ENCODE measurements at regions not wholly inside any gene's neighbourhood (a gene's known extent, or its start where the extent isn't known, plus 50 kb on each side); places are given as distances from the start of the nearest gene placed in this dataset.

GRCh38 chr18:51653507-51654213, 456.2 kb upstream of the MEX3C start:
- DNase-seq (ENCODE audit: low spot score) (no peak), ATAC-seq (no peak), FAIRE-seq (no peak)
- no peak overlapping the region for H3K4me2 ChIP-seq (ENCODE audit: low read depth, low read length)
- H3K4me3 ChIP-seq (replicated peaks in 1 of 3; ENCODE audit: insufficient read depth in 1 of 3, low read depth in 2 of 3, low read length in 3 of 3) = no peak overlapping the region
- H4K20me1 ChIP-seq (ENCODE audit: insufficient read depth, low read length) = no peaks in the 10 kb centered on the region
- H3K27ac ChIP-seq (ENCODE audit: extremely low read length, insufficient read depth, low read length) = no peak overlapping the region
- no peak for TF ChIP-seq ZFP82 (CRISPR knock-in tag; IDR thresholded peaks at IDR 0.05; ENCODE audit: borderline replicate concordance)
- peak; percentile 38; the same call in 1 of the 2 replicates for TF ChIP-seq ZNF768 (CRISPR knock-in tag; IDR thresholded peaks at IDR 0.05)
- TF ChIP-seq ZNF382 (CRISPR knock-in tag; IDR thresholded peaks at IDR 0.05; ENCODE audit: borderline replicate concordance) = no peak
- H3K79me2 ChIP-seq (ENCODE audit: insufficient read depth, low read length) = no peaks in the 10 kb centered on the region
- H3K36me3 ChIP-seq (replicated peaks in 1 of 2; ENCODE audit: control insufficient read depth in 1 of 2, insufficient read depth in 2 of 2, low read length in 2 of 2) = no peaks in the 10 kb centered on the region
- 30% methylated on average over 3 of the region's 3 CpGs for WGBS (ENCODE audit: low lambda C conversion rate)
- H3K27me3 ChIP-seq (ENCODE audit: control insufficient read depth in 1 of 2, insufficient read depth in 2 of 2, low read length in 2 of 2) = no peaks in the 10 kb centered on the region
- ChIA-PET POLR2A (no interaction called here), CTCF (ENCODE audit: low intra/inter-chr PET ratio, low total read pairs) (no interaction called here)
- no peak overlapping the region for H3K9ac ChIP-seq (ENCODE audit: insufficient read depth, low read depth, low read length)
- intact Hi-C loops (cut with micrococcal nuclease; ENCODE audit: unreplicated experiment) (no loop called here), in situ Hi-C loops (cut with HindIII; ENCODE audit: extremely low pct_ligation_motif_present, low pct_unique_long_range_greater_than_20kb) (loop anchor here (25.0 kb wide), 2 partner anchors 109 to 541 kb away; no protein-coding TSS in a partner anchor)
- no peak overlapping the region for H2AFZ ChIP-seq (ENCODE audit: low read length)
- no TSS peak for BruUV-seq (replicated peaks)
- no peaks in the 10 kb centered on the region for H3K4me1 ChIP-seq (ENCODE audit: insufficient read depth, low read length)
- H3K9me3 ChIP-seq (ENCODE audit: low read length) = no peaks in the 10 kb centered on the region

DNA sequence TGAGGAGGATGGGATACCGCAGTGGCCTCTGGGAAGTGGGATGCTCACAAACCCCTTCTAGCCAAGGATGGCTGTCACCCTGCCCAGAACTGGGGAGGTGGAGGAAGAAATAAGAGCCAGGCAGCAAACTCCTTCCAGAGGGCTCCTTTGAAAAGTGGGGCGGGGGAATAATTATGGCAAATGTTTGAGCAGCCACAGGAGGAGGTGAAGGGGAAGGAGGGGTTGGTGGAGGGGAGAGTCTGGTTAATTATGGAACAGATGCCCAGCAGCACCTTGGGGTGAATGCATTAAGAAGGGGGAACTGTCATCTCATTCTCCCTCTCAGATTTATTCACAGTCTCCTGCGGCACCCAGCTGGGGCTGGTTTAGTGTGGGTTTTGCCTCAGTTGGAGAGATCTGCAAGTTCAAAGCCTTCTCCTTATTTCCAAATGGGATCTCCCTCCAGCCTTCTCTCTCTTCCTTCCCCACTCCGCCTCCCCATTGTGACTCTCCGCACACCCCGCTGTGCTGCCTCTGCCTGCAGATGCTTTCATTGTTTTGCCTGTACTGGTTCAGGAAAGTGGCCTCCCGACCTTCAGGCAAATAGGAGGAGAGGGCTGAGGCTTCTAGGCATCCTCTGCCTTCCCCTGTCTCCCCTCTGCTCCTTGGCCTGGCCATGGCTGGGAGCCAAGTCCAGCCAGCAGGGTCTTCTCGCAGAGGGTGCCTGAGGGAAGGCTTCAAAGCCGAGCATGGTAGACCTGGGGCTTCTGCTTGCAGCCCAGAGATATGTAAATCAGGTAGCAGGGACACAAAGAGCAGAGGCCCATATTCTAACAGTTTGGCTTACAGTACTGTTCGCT, 457.2 kb upstream of the MEX3C start:
- Histone ChIP-seq H3K27me3 (ENCODE audit: control insufficient read depth in 1 of 2, insufficient read depth in 2 of 2, low read length in 2 of 2) (no peaks in the 10 kb centered on the region; a peak in 1 of 5 replicates), H3K4me2 (ENCODE audit: low read depth, low read length) (no peak overlapping the region), H3K4me3 (replicated peaks in 1 of 3; ENCODE audit: insufficient read depth in 1 of 3, low read depth in 2 of 3, low read length in 3 of 3) (no peak overlapping the region), H3K36me3 (replicated peaks in 1 of 2; ENCODE audit: control insufficient read depth in 1 of 2, insufficient read depth in 2 of 2, low read length in 2 of 2) (no peaks in the 10 kb centered on the region), H2AFZ (ENCODE audit: low read length) (no peak overlapping the region), H3K27ac (ENCODE audit: extremely low read length, insufficient read depth, low read length) (no peak overlapping the region), H3K79me2 (ENCODE audit: insufficient read depth, low read length) (no peaks in the 10 kb centered on the region), H4K20me1 (ENCODE audit: insufficient read depth, low read length) (no peaks in the 10 kb centered on the region), H3K4me1 (ENCODE audit: insufficient read depth, low read length) (no peaks in the 10 kb centered on the region), H3K9me3 (ENCODE audit: low read length) (no peaks in the 10 kb centered on the region), H3K9ac (ENCODE audit: insufficient read depth, low read depth, low read length) (no peak overlapping the region)
- in situ Hi-C loops (cut with HindIII; ENCODE audit: extremely low pct_ligation_motif_present, low pct_unique_long_range_greater_than_20kb) = loop anchor here (25.0 kb wide), 2 partner anchors 108 to 542 kb away; no protein-coding TSS in a partner anchor
- no TSS peak for BruUV-seq (replicated peaks)
- no peak for FAIRE-seq
- no peak for DNase-seq (ENCODE audit: low spot score)
- no peak for ATAC-seq
- CTCF ChIA-PET (ENCODE audit: low intra/inter-chr PET ratio, low total read pairs) = no interaction called here
- POLR2A ChIA-PET = no interaction called here
- intact Hi-C loops (cut with micrococcal nuclease; ENCODE audit: unreplicated experiment) = no loop called here
- 34% methylated on average over 10 of the region's 10 CpGs for WGBS (ENCODE audit: low lambda C conversion rate)
- TF ChIP-seq, protein P1, sequence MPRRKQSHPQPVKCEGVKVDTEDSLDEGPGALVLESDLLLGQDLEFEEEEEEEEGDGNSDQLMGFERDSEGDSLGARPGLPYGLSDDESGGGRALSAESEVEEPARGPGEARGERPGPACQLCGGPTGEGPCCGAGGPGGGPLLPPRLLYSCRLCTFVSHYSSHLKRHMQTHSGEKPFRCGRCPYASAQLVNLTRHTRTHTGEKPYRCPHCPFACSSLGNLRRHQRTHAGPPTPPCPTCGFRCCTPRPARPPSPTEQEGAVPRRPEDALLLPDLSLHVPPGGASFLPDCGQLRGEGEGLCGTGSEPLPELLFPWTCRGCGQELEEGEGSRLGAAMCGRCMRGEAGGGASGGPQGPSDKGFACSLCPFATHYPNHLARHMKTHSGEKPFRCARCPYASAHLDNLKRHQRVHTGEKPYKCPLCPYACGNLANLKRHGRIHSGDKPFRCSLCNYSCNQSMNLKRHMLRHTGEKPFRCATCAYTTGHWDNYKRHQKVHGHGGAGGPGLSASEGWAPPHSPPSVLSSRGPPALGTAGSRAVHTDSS (CRISPR knock-in tag; conservative IDR thresholded peaks at IDR 0.05) = no peak
- TF ChIP-seq ZNF780A (CRISPR knock-in tag; IDR thresholded peaks at IDR 0.05) = no peak
- TF ChIP-seq, protein P2, sequence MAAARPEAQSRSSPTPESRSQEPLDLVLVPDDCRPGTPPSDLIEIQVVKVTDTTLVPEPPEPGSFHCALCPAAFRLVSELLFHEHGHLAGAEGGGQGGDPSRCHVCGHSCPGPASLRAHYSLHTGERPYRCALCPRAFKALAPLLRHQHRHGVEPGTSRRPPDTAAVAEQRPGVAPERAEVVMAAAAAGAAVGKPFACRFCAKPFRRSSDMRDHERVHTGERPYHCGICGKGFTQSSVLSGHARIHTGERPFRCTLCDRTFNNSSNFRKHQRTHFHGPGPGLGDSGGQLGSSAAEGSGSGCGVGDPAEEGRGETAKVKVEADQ (CRISPR knock-in tag; IDR thresholded peaks at IDR 0.05; ENCODE audit: borderline replicate concordance) = no peak
- TF ChIP-seq ZNF281 (CRISPR knock-in tag; IDR thresholded peaks at IDR 0.05; ENCODE audit: borderline replicate concordance) = no peak
- TF ChIP-seq SUZ12 (IDR thresholded peaks at IDR 0.05; ENCODE audit: low read depth, low read length) = no peak
- TF ChIP-seq IRX3 (CRISPR knock-in tag; IDR thresholded peaks at IDR 0.05; ENCODE audit: borderline replicate concordance, low read depth) = no peak
- TF ChIP-seq BCL6 (CRISPR knock-in tag; IDR thresholded peaks at IDR 0.05) = no peak

All from HepG2 (cell line).